ENCODE measurements at regions not wholly inside any gene's neighbourhood (a gene's known extent, or its start where the extent isn't known, plus 50 kb on each side); places are given as distances from the start of the nearest gene placed in this dataset.
A peak's percentile ranks its signal among the peaks of the same experiment; 100 is the strongest.

DNA sequence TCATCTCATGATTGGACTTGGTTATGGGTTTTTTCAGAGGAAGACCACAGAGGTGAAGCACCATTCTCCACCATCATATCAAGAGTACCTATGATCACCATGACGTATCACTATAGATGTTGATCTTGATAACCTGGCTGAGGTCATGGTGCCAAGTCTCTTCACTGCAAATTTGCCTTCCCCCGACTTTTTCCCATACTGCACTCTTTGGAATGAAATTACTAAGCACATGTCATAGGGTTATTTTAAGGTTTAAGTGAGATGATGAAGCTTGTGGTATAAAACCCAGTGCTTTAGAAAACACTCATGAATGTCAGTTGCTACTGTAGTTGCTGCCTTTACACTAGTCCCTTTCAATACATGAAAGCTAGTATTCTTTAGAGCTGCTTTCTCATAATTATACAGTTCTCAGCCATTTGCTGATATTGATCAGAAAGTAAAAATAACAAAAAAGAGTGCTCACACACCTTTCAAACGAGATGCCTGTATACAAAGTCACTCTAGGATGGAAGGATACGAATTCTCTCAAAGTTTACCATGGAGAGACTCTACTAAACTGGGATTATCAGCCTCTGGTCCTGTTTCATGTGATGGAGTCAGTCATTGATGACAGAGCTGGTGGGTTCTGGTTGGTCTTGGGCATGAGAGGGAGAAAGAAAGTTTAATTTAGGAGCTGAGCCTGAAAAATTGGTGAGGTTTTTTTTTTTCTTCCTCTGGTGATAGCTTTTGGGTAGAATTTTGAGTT is 228.1 kb downstream of the PRL start:
- H3K4me1 ChIP-seq, result peaks cover 0 to 47% (median 5%) of the 10 kb centered on the region in 4 donors
- 91 to 93% methylated on average over 4 of the region's 4 CpGs for WGBS, 2 donors
- no peak for DNase-seq (ENCODE audit: low spot score in 2 of 2)
- H3K4me3 ChIP-seq, result no peak overlapping the region
- no peak overlapping the region for H3K27ac ChIP-seq
- H3K27me3 ChIP-seq, result no peaks in the 10 kb centered on the region
- H3K9me3 ChIP-seq, result no peaks in the 10 kb centered on the region
- no peaks in the 10 kb centered on the region for H3K36me3 ChIP-seq
- TF ChIP-seq EP300 (IDR thresholded peaks at IDR 0.05) (no peak), POLR2A (IDR thresholded peaks at IDR 0.05) (no peak)
- TF ChIP-seq, protein P1, sequence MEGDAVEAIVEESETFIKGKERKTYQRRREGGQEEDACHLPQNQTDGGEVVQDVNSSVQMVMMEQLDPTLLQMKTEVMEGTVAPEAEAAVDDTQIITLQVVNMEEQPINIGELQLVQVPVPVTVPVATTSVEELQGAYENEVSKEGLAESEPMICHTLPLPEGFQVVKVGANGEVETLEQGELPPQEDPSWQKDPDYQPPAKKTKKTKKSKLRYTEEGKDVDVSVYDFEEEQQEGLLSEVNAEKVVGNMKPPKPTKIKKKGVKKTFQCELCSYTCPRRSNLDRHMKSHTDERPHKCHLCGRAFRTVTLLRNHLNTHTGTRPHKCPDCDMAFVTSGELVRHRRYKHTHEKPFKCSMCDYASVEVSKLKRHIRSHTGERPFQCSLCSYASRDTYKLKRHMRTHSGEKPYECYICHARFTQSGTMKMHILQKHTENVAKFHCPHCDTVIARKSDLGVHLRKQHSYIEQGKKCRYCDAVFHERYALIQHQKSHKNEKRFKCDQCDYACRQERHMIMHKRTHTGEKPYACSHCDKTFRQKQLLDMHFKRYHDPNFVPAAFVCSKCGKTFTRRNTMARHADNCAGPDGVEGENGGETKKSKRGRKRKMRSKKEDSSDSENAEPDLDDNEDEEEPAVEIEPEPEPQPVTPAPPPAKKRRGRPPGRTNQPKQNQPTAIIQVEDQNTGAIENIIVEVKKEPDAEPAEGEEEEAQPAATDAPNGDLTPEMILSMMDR (IDR thresholded peaks at IDR 0.05), result no peak

DNA sequence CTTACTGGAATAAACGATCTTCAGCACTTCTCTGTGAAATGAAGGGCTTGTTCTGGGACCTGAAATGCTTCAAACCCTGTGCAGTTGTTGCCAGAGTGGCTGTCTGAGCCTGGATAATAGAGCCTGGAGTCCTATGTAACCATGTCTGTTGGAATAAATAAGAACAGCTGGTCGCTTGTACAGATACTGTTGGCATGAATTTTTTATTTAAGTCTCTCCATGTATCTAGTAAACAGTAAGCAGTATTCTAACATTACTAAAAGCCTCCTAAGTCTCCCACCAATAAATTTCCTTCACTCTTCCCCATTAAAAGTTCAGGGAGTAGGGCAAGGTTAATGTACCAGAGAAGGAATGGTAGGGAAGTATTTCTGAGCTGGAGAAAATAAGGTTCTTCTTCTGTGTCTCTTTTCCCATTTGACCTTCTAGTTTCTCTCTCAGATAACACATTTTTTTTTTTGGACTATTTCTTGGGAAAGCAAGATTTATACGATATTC is 227.5 kb downstream of the PRL start:
- peaks cover 0 to 48% (median 5%) of the 10 kb centered on the region in 4 donors for H3K4me1 ChIP-seq
- TF ChIP-seq EP300 (IDR thresholded peaks at IDR 0.05) (no peak), POLR2A (IDR thresholded peaks at IDR 0.05) (no peak)
- TF ChIP-seq, protein P1 (IDR thresholded peaks at IDR 0.05), result no peak
- 48 to 58% methylated on average over 3 of the region's 3 CpGs for WGBS, 2 donors
- H3K9me3 ChIP-seq, result no peaks in the 10 kb centered on the region
- no peak overlapping the region for H3K4me3 ChIP-seq
- no peak overlapping the region for H3K27ac ChIP-seq
- H3K36me3 ChIP-seq, result no peaks in the 10 kb centered on the region
- DNase-seq (ENCODE audit: low spot score in 2 of 2), result no peak
- no peaks in the 10 kb centered on the region for H3K27me3 ChIP-seq

DNA sequence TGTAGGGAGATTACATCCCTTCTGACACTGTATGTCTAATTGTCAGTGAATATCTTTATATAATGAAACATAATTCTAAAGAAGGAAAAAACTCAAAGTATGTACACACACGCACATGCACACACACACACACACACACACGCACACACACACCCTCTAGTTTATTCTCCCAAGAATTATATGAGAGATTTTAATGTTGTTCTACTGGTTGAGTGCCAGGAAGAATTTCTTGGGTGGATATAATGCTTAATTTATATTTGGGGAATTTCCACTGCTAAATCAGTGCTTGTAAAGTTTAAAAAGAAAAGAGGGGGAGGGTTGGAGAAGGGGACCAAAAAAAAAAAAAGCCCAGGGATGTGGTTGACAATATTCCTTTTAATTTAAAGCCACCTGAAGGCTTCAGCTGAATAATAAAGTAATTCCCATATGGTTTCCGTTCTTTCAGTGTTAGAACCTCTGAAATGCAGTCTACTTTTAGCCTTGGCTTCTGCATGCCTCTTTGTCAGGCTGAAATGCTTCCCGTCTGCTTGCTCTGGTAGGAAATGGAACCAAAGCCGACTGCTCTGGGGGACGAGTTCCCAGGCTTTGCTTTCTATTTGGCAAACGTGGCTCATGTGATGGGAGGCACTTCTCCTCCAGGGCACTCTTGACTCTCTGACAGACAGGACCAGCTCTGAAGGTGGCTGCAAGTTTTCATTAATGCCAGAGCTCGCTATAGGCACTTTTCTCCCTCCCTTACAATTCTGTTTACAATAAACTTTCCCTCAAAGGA is 225.4 kb downstream of the PRL start:
- TF ChIP-seq, protein P1 (IDR thresholded peaks at IDR 0.05), result no peak
- peak in 1 of 2 donors; percentile 25 for TF ChIP-seq EP300 (IDR thresholded peaks at IDR 0.05)
- no peak for TF ChIP-seq POLR2A (IDR thresholded peaks at IDR 0.05)
- no peak for DNase-seq (ENCODE audit: low spot score in 2 of 2)
- H3K4me1 ChIP-seq, result peaks cover 0 to 42% (median 5%) of the 10 kb centered on the region in 4 donors
- 13 to 18% methylated on average over 8 of the region's 8 CpGs for WGBS, 2 donors
- H3K4me3 ChIP-seq, result peak overlapping the region in 2 of 4 donors; percentile 6 to 27
- peak overlapping the region in 2 of 4 donors; percentile 72 for H3K27ac ChIP-seq
- H3K27me3 ChIP-seq, result no peaks in the 10 kb centered on the region
- H3K36me3 ChIP-seq, result no peaks in the 10 kb centered on the region
- H3K9me3 ChIP-seq, result no peaks in the 10 kb centered on the region

DNA sequence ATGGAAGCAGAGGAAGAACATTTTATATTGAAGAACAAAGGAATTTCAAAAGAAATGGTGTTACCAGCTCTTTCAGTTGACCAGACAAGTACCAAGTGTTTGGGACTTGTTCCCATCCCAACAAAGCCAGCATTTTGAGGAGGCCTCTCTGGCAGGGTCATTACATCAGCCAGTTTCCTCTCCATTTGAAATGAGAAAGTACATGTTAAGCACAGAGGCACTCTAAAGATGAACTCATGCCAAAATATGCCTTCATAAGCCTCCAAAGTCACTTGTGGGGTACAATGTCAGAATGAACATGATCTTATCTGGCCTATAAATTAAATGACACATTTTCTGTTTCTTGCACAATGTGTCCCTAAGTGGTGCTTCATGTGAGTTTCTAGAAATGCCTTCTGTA is 223.9 kb downstream of the PRL start:
- TF ChIP-seq EP300 (IDR thresholded peaks at IDR 0.05) (no peak), POLR2A (IDR thresholded peaks at IDR 0.05) (no peak)
- TF ChIP-seq, protein P1 (IDR thresholded peaks at IDR 0.05), result no peak
- Histone ChIP-seq H3K9me3 (no peaks in the 10 kb centered on the region), H3K27me3 (no peaks in the 10 kb centered on the region), H3K4me3 (no peak overlapping the region), H3K4me1 (peaks cover 0 to 29% (median 5%) of the 10 kb centered on the region in 4 donors), H3K36me3 (no peaks in the 10 kb centered on the region), H3K27ac (peak overlapping the region in 1 of 4 donors; percentile 4)
- DNase-seq (ENCODE audit: low spot score in 2 of 2), result no peak
